ENCODE measurements at regions not wholly inside any gene's neighbourhood (a gene's known extent, or its start where the extent isn't known, plus 50 kb on each side); places are given as distances from the start of the nearest gene placed in this dataset.

DNA sequence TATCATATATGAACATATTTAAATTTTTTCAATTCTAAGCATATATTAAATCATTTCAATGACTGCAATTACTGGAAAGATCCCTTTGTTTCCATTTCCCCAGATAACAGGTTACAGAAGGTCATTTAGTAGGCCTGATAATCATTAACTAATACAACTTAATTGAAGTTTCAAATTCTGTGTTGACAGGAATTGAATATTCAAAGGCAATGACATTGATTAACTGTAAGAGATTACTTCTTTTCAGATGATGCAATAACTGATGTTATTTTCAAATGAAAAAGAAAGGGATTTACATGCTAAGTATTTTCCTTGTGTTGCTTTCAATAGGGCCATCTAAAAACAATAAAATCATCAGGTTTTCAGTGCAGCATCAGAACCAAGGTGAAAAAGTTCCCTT is 81.1 kb upstream of the ENPEP start:
- TF ChIP-seq, protein P1, sequence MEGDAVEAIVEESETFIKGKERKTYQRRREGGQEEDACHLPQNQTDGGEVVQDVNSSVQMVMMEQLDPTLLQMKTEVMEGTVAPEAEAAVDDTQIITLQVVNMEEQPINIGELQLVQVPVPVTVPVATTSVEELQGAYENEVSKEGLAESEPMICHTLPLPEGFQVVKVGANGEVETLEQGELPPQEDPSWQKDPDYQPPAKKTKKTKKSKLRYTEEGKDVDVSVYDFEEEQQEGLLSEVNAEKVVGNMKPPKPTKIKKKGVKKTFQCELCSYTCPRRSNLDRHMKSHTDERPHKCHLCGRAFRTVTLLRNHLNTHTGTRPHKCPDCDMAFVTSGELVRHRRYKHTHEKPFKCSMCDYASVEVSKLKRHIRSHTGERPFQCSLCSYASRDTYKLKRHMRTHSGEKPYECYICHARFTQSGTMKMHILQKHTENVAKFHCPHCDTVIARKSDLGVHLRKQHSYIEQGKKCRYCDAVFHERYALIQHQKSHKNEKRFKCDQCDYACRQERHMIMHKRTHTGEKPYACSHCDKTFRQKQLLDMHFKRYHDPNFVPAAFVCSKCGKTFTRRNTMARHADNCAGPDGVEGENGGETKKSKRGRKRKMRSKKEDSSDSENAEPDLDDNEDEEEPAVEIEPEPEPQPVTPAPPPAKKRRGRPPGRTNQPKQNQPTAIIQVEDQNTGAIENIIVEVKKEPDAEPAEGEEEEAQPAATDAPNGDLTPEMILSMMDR (IDR thresholded peaks at IDR 0.05; ENCODE audit: poor library complexity, severe bottlenecking) = no peak
- TF ChIP-seq EZH2 (IDR thresholded peaks at IDR 0.05; ENCODE audit: borderline replicate concordance, insufficient read depth, low read length, poor library complexity, severe bottlenecking) (no peak), POLR2AphosphoS5 (IDR thresholded peaks at IDR 0.05) (no peak)

Data from neural cell (in vitro differentiated cells).